GM12878 (cell line): ENCODE measurements at regions not wholly inside any gene's neighbourhood (a gene's known extent, or its start where the extent isn't known, plus 50 kb on each side); places are given as distances from the start of the nearest gene placed in this dataset.
A peak's percentile ranks its signal among the peaks of the same experiment; 100 is the strongest.

Experiments used
- CTCF ChIP-seq, 3 experiments: IDR thresholded peaks in 2 of 3; conservative IDR thresholded peaks in 1 of 3; 2 replicates each; pipeline ENCODE4 v1.5.1; 2011; ENCODE audit warnings: low read depth in 3 of 3, low read length in 3 of 3, mild to moderate bottlenecking in 3 of 3, control low read depth in 2 of 3, moderate library complexity in 2 of 3, inconsistent platforms in 1 of 3, mixed read lengths in 1 of 3; ENCODE audit not compliant: control insufficient read depth in 2 of 3, insufficient read depth in 1 of 3; ENCODE audit errors: extremely low read depth in 1 of 3
- E2F8 ChIP-seq: fragments of 450-650 bp; IDR thresholded peaks from 2 replicates; pipeline ENCODE4 v1.6.1; 2018; ENCODE audit warnings: mild to moderate bottlenecking, low read depth, moderate library complexity; ENCODE audit not compliant: partially characterized antibody
- EGR1 ChIP-seq, 2 experiments: IDR thresholded peaks; 1 replicate in 1 of 2; 2 replicates in 1 of 2; pipeline ENCODE4 v1.6.1; 2011 to 2012; ENCODE audit warnings: low read depth in 2 of 2, low read length in 2 of 2, borderline replicate concordance in 1 of 2, mild to moderate bottlenecking in 1 of 2, moderate library complexity in 1 of 2
- EZH2 ChIP-seq: IDR thresholded peaks from 2 replicates; pipeline ENCODE4 v1.6.1; 2012; ENCODE audit warnings: low read depth, mild to moderate bottlenecking, control low read depth, inconsistent platforms, low read length, borderline replicate concordance; ENCODE audit not compliant: control insufficient read depth
- GABPA ChIP-seq: IDR thresholded peaks from 2 replicates; pipeline ENCODE4 v1.6.1; 2014; ENCODE audit warnings: antibody characterized with exemption, low read depth, mild to moderate bottlenecking, inconsistent platforms
- HDAC2 ChIP-seq: fragments of 200-600 bp; sonication (generic); IDR thresholded peaks from 2 replicates; pipeline ENCODE4 v1.6.1; 2017
- RAD21 ChIP-seq: IDR thresholded peaks from 2 replicates; pipeline ENCODE4 v1.6.1; 2011; ENCODE audit warnings: mild to moderate bottlenecking, low read depth, low read length, moderate library complexity; ENCODE audit not compliant: insufficient read depth
- TCF12 ChIP-seq: IDR thresholded peaks from 2 replicates; pipeline ENCODE4 v1.6.1; 2011; ENCODE audit warnings: low read depth, mild to moderate bottlenecking, low read length
- ZNF384 ChIP-seq: IDR thresholded peaks from 2 replicates; pipeline ENCODE4 v1.6.1; 2012; ENCODE audit warnings: low read depth, mild to moderate bottlenecking, low read length, improper control_type of control experiment, borderline replicate concordance
- TF ChIP-seq, protein P1 (sequence below): IDR thresholded peaks from 2 replicates; pipeline ENCODE4 v1.6.1; 2012; ENCODE audit warnings: mild to moderate bottlenecking, low read depth, low read length

GRCh38 chr4:14125375-14126129 is 498.0 kb upstream of the BOD1L1 start:
- TF ChIP-seq, protein P1, sequence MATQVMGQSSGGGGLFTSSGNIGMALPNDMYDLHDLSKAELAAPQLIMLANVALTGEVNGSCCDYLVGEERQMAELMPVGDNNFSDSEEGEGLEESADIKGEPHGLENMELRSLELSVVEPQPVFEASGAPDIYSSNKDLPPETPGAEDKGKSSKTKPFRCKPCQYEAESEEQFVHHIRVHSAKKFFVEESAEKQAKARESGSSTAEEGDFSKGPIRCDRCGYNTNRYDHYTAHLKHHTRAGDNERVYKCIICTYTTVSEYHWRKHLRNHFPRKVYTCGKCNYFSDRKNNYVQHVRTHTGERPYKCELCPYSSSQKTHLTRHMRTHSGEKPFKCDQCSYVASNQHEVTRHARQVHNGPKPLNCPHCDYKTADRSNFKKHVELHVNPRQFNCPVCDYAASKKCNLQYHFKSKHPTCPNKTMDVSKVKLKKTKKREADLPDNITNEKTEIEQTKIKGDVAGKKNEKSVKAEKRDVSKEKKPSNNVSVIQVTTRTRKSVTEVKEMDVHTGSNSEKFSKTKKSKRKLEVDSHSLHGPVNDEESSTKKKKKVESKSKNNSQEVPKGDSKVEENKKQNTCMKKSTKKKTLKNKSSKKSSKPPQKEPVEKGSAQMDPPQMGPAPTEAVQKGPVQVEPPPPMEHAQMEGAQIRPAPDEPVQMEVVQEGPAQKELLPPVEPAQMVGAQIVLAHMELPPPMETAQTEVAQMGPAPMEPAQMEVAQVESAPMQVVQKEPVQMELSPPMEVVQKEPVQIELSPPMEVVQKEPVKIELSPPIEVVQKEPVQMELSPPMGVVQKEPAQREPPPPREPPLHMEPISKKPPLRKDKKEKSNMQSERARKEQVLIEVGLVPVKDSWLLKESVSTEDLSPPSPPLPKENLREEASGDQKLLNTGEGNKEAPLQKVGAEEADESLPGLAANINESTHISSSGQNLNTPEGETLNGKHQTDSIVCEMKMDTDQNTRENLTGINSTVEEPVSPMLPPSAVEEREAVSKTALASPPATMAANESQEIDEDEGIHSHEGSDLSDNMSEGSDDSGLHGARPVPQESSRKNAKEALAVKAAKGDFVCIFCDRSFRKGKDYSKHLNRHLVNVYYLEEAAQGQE, result no peak
- no peak for TF ChIP-seq TCF12
- peak in 2 of 3 experiments; percentile 12 to 20; a peak in 1 of 6 replicates for TF ChIP-seq CTCF (IDR thresholded peaks at IDR 0.05 in 2 of 3, conservative IDR thresholded peaks at IDR 0.05 in 1 of 3; ENCODE audit: control insufficient read depth in 2 of 3, extremely low read depth in 1 of 3, insufficient read depth in 1 of 3, low read depth in 3 of 3, low read length in 3 of 3)
- TF ChIP-seq EZH2, result no peak
- TF ChIP-seq E2F8, result no peak
- TF ChIP-seq GABPA, result no peak
- TF ChIP-seq ZNF384, result no peak
- TF ChIP-seq RAD21, result peak; percentile 20; the same call in 1 of the 2 replicates
- TF ChIP-seq EGR1 (IDR thresholded peaks at IDR 0.05; ENCODE audit: borderline replicate concordance in 1 of 2, low read depth in 2 of 2, low read length in 2 of 2), result no peak
- no peak for TF ChIP-seq HDAC2
